Type B pancreatic cell (in vitro differentiated cells): ENCODE measurements at regions not wholly inside any gene's neighbourhood (a gene's known extent, or its start where the extent isn't known, plus 50 kb on each side); places are given as distances from the start of the nearest gene placed in this dataset.

Experiments
- DNase-seq: peaks from one replicate; pipeline ENCODE4 v3.0.0; 2021; ENCODE audit warnings: mixed read lengths; ENCODE audit not compliant: unreplicated experiment; ENCODE audit errors: extremely low spot score
- H3K27ac Mint-ChIP-seq: 2 replicates; pipeline ENCODE4 v1.8.0; 2021; ENCODE audit warnings: mild to moderate bottlenecking, mixed read lengths
- H3K27me3 Mint-ChIP-seq: 2 replicates; pipeline ENCODE4 v1.8.0; 2021; ENCODE audit warnings: mixed read lengths
- H3K36me3 Mint-ChIP-seq: 2 replicates; pipeline ENCODE4 v1.8.0; 2021; ENCODE audit warnings: mixed read lengths
- H3K4me1 Mint-ChIP-seq: one replicate; pipeline ENCODE4 v1.8.0; 2021; ENCODE audit warnings: mixed read lengths; ENCODE audit not compliant: unreplicated experiment
- H3K4me3 Mint-ChIP-seq: 2 replicates; pipeline ENCODE4 v1.8.0; 2021; ENCODE audit warnings: mild to moderate bottlenecking, mixed read lengths
- H3K9me3 Mint-ChIP-seq: 2 replicates; pipeline ENCODE4 v1.8.0; 2021; ENCODE audit warnings: mixed read lengths
- CTCF ChIP-seq: fragments of 200-600 bp; sonication (generic); conservative IDR thresholded peaks from 2 replicates; pipeline ENCODE4 v1.5.0; 2021; ENCODE audit warnings: antibody characterized with exemption, mild to moderate bottlenecking

- Mint-ChIP-seq H3K4me1 (peaks cover 11% of the 10 kb centered on the region), H3K27ac (no peak overlapping the region)
These were observed 147.1 kb upstream of the NCAM1 start for GRCh38 chr11:112814168-112814567.

GRCh38 chr11:112817376-112817775, 143.8 kb upstream of the NCAM1 start:
- H3K27ac Mint-ChIP-seq = no peak overlapping the region
- TF ChIP-seq CTCF = no peak
- H3K27me3 Mint-ChIP-seq = peaks cover 3% of the 10 kb centered on the region
- H3K9me3 Mint-ChIP-seq = peaks cover 4% of the 10 kb centered on the region
- H3K4me3 Mint-ChIP-seq = no peak overlapping the region
- no peaks in the 10 kb centered on the region for H3K36me3 Mint-ChIP-seq
- no peak for DNase-seq
- peaks cover 7% of the 10 kb centered on the region for H3K4me1 Mint-ChIP-seq

More at GRCh38 chr11:112814168-112814567, 147.1 kb upstream of the NCAM1 start:
- no peak for DNase-seq
- no peaks in the 10 kb centered on the region for H3K27me3 Mint-ChIP-seq
- H3K9me3 Mint-ChIP-seq = peaks cover 14% of the 10 kb centered on the region
- no peak for TF ChIP-seq CTCF
- no peaks in the 10 kb centered on the region for H3K36me3 Mint-ChIP-seq
- no peak overlapping the region for H3K4me3 Mint-ChIP-seq

GRCh38 chr11:112822478-112823274, 138.5 kb upstream of the NCAM1 start:
- Mint-ChIP-seq H3K4me1 (peaks cover 30% of the 10 kb centered on the region), H3K4me3 (no peak overlapping the region), H3K9me3 (no peaks in the 10 kb centered on the region), H3K27me3 (peaks cover 3% of the 10 kb centered on the region), H3K27ac (no peak overlapping the region), H3K36me3 (no peaks in the 10 kb centered on the region)
- DNase-seq = no peak
- TF ChIP-seq CTCF = no peak

- Mint-ChIP-seq H3K9me3 (no peaks in the 10 kb centered on the region), H3K4me3 (no peak overlapping the region), H3K36me3 (no peaks in the 10 kb centered on the region), H3K27me3 (peaks cover 3% of the 10 kb centered on the region), H3K4me1 (peaks cover 24% of the 10 kb centered on the region), H3K27ac (no peak overlapping the region)
- TF ChIP-seq CTCF = no peak
- no peak for DNase-seq
These were observed 135.2 kb upstream of the NCAM1 start for GRCh38 chr11:112826026-112826425.

GRCh38 chr11:112826788-112827187, 134.4 kb upstream of the NCAM1 start:
- peak overlapping the region; percentile 14 for H3K4me3 Mint-ChIP-seq
- DNase-seq = no peak
- H3K27me3 Mint-ChIP-seq = peaks cover 2% of the 10 kb centered on the region
- H3K36me3 Mint-ChIP-seq = no peaks in the 10 kb centered on the region
- H3K4me1 Mint-ChIP-seq = peaks cover 24% of the 10 kb centered on the region
- no peaks in the 10 kb centered on the region for H3K9me3 Mint-ChIP-seq
- H3K27ac Mint-ChIP-seq = no peak overlapping the region
- no peak for TF ChIP-seq CTCF
